ENCODE measurements at regions not wholly inside any gene's neighbourhood (a gene's known extent, or its start where the extent isn't known, plus 50 kb on each side); places are given as distances from the start of the nearest gene placed in this dataset.

GRCh38 chrX:65034668-65035445 lies 58.6 kb upstream of the ZC4H2 start, which contains the start of gene ZC3H12B:
- TF ChIP-seq EZH2phosphoT487 (IDR thresholded peaks at IDR 0.05; ENCODE audit: insufficient read depth, low read depth): no peak
- TF ChIP-seq EZH2 (IDR thresholded peaks at IDR 0.05; ENCODE audit: insufficient read depth, poor library complexity, severe bottlenecking): no peak

Measured in GM23248 (cell line).